ENCODE measurements at regions not wholly inside any gene's neighbourhood (a gene's known extent, or its start where the extent isn't known, plus 50 kb on each side); places are given as distances from the start of the nearest gene placed in this dataset.
"Not testable (repeated sequence)": the region's sequence is repeated elsewhere in the genome, so short reads cannot be mapped to it uniquely, and the experiment has no call there.

- TF ChIP-seq POLR2A, CTCF (IDR thresholded peaks at IDR 0.05): not testable (repeated sequence)
These were observed 133.4 kb downstream of the POTEH start for GRCh38 chr22:15823178-15823577.
